ELR (cell line): ENCODE measurements at regions not wholly inside any gene's neighbourhood (a gene's known extent, or its start where the extent isn't known, plus 50 kb on each side); places are given as distances from the start of the nearest gene placed in this dataset.
"Not testable (repeated sequence)": the region's sequence is repeated elsewhere in the genome, so short reads cannot be mapped to it uniquely, and the experiment has no call there.

Experiments used
- DNase-seq: peaks from one replicate; pipeline ENCODE4 v3.0.0-alpha.2; 2015; ENCODE audit warnings: low read depth

- no peak for DNase-seq
Observed at GRCh38 chr9:31470051-31470450, 914.4 kb upstream of the ACO1 start.

- no peak for DNase-seq
Observed at GRCh38 chr9:31471010-31471409, 913.4 kb upstream of the ACO1 start.

GRCh38 chr9:31486630-31487029 is 897.8 kb upstream of the ACO1 start:
- no peak for DNase-seq

GRCh38 chr9:31490551-31491106 is 893.8 kb upstream of the ACO1 start:
- DNase-seq, result no peak

- no peak for DNase-seq
Observed at GRCh38 chr9:31492229-31492628, 892.2 kb upstream of the ACO1 start.

- DNase-seq, result no peak
Observed at GRCh38 chr9:31500422-31500821, 884.0 kb upstream of the ACO1 start.

- DNase-seq, result no peak
Observed at GRCh38 chr9:31519011-31519410, 865.4 kb upstream of the ACO1 start.

- no peak for DNase-seq
Observed at GRCh38 chr9:31519424-31519823, 865.0 kb upstream of the ACO1 start.

GRCh38 chr9:31519826-31520225 is 864.6 kb upstream of the ACO1 start:
- DNase-seq, result no peak

- DNase-seq, result no peak
Observed at GRCh38 chr9:31520301-31521085, 864.0 kb upstream of the ACO1 start.

GRCh38 chr9:31535651-31536050 is 848.8 kb upstream of the ACO1 start:
- DNase-seq, result no peak

- DNase-seq, result no peak
Observed at GRCh38 chr9:31536471-31536870, 848.0 kb upstream of the ACO1 start.

- no peak for DNase-seq
Observed at GRCh38 chr9:31541721-31542281, 842.6 kb upstream of the ACO1 start.

GRCh38 chr9:31542384-31543055 is 841.9 kb upstream of the ACO1 start:
- no peak for DNase-seq

GRCh38 chr9:31554941-31555340 is 829.5 kb upstream of the ACO1 start:
- no peak for DNase-seq

- DNase-seq, result no peak
Observed at GRCh38 chr9:31556667-31557463, 827.6 kb upstream of the ACO1 start.

GRCh38 chr9:31572190-31572589 is 812.3 kb upstream of the ACO1 start:
- DNase-seq, result not testable (repeated sequence)

GRCh38 chr9:31573561-31573960 is 810.9 kb upstream of the ACO1 start:
- DNase-seq, result no peak

- DNase-seq, result no peak
Observed at GRCh38 chr9:31574006-31574765, 810.3 kb upstream of the ACO1 start.

- DNase-seq, result no peak
Observed at GRCh38 chr9:31582071-31582470, 802.4 kb upstream of the ACO1 start.

- no peak for DNase-seq
Observed at GRCh38 chr9:31582561-31582960, 801.9 kb upstream of the ACO1 start.
